ENCODE measurements at regions not wholly inside any gene's neighbourhood (a gene's known extent, or its start where the extent isn't known, plus 50 kb on each side); places are given as distances from the start of the nearest gene placed in this dataset.

GRCh38 chr7:83782628-83783027, 133.7 kb upstream of the SEMA3E start:
- DNase-seq (ENCODE audit: extremely low read depth, insufficient read length) = no peak

GRCh38 chr7:83778073-83778443, 129.1 kb upstream of the SEMA3E start:
- TF ChIP-seq CTCF (IDR thresholded peaks at IDR 0.05; ENCODE audit: insufficient read depth, low read length, poor library complexity, severe bottlenecking) = no peak
- Histone ChIP-seq H3K36me3 (ENCODE audit: control insufficient read depth, insufficient read depth, low read length) (no peaks in the 10 kb centered on the region), H3K4me3 (replicated peaks; ENCODE audit: low read depth, low read length) (no peak overlapping the region), H3K27me3 (replicated peaks; ENCODE audit: control insufficient read depth, insufficient read depth, low read length) (no peaks in the 10 kb centered on the region)
- DNase-seq (ENCODE audit: extremely low read depth, insufficient read length) = no peak

More at GRCh38 chr7:83782628-83783027, 133.7 kb upstream of the SEMA3E start:
- H3K27me3 ChIP-seq (replicated peaks; ENCODE audit: control insufficient read depth, insufficient read depth, low read length) = no peaks in the 10 kb centered on the region
- no peaks in the 10 kb centered on the region for H3K36me3 ChIP-seq (ENCODE audit: control insufficient read depth, insufficient read depth, low read length)
- TF ChIP-seq CTCF (IDR thresholded peaks at IDR 0.05; ENCODE audit: insufficient read depth, low read length, poor library complexity, severe bottlenecking) = no peak
- no peak overlapping the region for H3K4me3 ChIP-seq (replicated peaks; ENCODE audit: low read depth, low read length)

GRCh38 chr7:83777406-83778072, 128.6 kb upstream of the SEMA3E start:
- DNase-seq (ENCODE audit: extremely low read depth, insufficient read length) = no peak
- Histone ChIP-seq H3K27me3 (replicated peaks; ENCODE audit: control insufficient read depth, insufficient read depth, low read length) (no peaks in the 10 kb centered on the region), H3K36me3 (ENCODE audit: control insufficient read depth, insufficient read depth, low read length) (no peaks in the 10 kb centered on the region), H3K4me3 (replicated peaks; ENCODE audit: low read depth, low read length) (no peak overlapping the region)
- no peak for TF ChIP-seq CTCF (IDR thresholded peaks at IDR 0.05; ENCODE audit: insufficient read depth, low read length, poor library complexity, severe bottlenecking)

GRCh38 chr7:83769407-83769806, 120.5 kb upstream of the SEMA3E start:
- Histone ChIP-seq H3K36me3 (ENCODE audit: control insufficient read depth, insufficient read depth, low read length) (no peaks in the 10 kb centered on the region), H3K27me3 (replicated peaks; ENCODE audit: control insufficient read depth, insufficient read depth, low read length) (no peaks in the 10 kb centered on the region), H3K4me3 (replicated peaks; ENCODE audit: low read depth, low read length) (no peak overlapping the region)
- DNase-seq (ENCODE audit: extremely low read depth, insufficient read length) = no peak
- TF ChIP-seq CTCF (IDR thresholded peaks at IDR 0.05; ENCODE audit: insufficient read depth, low read length, poor library complexity, severe bottlenecking) = no peak

GRCh38 chr7:83751217-83751616, 102.3 kb upstream of the SEMA3E start:
- DNase-seq (ENCODE audit: extremely low read depth, insufficient read length) = no peak
- Histone ChIP-seq H3K27me3 (replicated peaks; ENCODE audit: control insufficient read depth, insufficient read depth, low read length) (no peaks in the 10 kb centered on the region), H3K36me3 (ENCODE audit: control insufficient read depth, insufficient read depth, low read length) (no peaks in the 10 kb centered on the region), H3K4me3 (replicated peaks; ENCODE audit: low read depth, low read length) (no peak overlapping the region)
- no peak for TF ChIP-seq CTCF (IDR thresholded peaks at IDR 0.05; ENCODE audit: insufficient read depth, low read length, poor library complexity, severe bottlenecking)

GRCh38 chr7:83749495-83749894, 100.6 kb upstream of the SEMA3E start:
- no peak for DNase-seq (ENCODE audit: extremely low read depth, insufficient read length)
- H3K36me3 ChIP-seq (ENCODE audit: control insufficient read depth, insufficient read depth, low read length) = no peaks in the 10 kb centered on the region
- no peaks in the 10 kb centered on the region for H3K27me3 ChIP-seq (replicated peaks; ENCODE audit: control insufficient read depth, insufficient read depth, low read length)
- TF ChIP-seq CTCF (IDR thresholded peaks at IDR 0.05; ENCODE audit: insufficient read depth, low read length, poor library complexity, severe bottlenecking) = no peak
- no peak overlapping the region for H3K4me3 ChIP-seq (replicated peaks; ENCODE audit: low read depth, low read length)
